DMS 273 treated with DMSO at 0.1 percent for 48 hours (cell line): ENCODE measurements at regions not wholly inside any gene's neighbourhood (a gene's known extent, or its start where the extent isn't known, plus 50 kb on each side); places are given as distances from the start of the nearest gene placed in this dataset.
"Not testable (repeated sequence)": the region's sequence is repeated elsewhere in the genome, so short reads cannot be mapped to it uniquely, and the experiment has no call there.

Experiments used
- DNase-seq: peaks from one replicate; lab custom pipeline; 2025; lab: John Stamatoyannopoulos, UW

DNA sequence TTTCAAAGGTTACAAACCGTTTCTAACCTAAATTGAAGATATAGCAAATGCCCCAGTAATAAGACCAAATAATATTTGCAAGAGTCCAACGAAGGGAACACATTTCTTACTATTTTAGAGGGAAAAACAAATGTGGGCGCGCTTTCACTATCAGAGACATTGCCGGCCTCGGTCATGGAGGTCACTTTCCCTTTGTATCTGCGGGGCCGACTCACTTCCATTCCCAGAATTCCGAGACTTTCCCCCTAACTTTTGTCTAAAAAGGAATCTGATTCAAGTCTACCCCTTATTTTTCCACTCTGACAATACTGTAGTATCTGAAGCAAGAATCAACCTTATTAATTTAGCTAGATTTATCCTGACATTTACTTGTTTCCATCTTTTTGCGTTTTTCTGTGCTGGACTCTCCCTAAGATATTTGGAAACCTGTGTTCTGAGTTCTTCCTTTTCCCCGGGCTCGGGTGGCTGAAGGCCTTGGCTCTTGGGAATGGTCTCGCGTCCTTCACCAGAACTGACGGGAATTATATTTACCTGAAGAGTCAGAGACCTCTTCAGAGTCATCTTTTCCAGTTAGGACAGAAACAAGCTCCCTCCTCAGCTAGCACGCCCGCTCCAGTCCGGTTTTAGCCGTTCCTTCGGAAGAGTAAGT, 71.8 kb upstream of the ZNF184 start:
- DNase-seq = no peak

DNA sequence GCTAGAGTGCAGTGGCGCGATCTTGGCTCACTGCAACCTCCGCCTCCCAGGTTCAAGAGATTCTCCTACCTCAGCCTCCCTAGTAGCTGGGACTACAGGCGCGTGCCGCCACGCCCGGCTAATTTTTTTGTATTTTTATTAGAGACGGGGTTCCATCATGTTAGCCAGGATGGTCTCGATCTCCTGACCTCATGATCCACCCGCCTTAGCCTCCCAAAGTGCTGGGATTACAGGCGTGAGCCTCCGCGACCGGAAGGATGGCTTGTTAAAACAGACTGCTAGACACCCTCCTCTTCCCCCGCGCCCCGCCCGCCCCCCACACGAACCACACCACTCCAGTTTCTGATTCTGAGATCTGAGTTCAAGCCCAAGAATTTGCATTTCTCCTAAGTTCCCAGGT, 71.2 kb upstream of the ZNF184 start:
- not testable (repeated sequence) for DNase-seq

DNA sequence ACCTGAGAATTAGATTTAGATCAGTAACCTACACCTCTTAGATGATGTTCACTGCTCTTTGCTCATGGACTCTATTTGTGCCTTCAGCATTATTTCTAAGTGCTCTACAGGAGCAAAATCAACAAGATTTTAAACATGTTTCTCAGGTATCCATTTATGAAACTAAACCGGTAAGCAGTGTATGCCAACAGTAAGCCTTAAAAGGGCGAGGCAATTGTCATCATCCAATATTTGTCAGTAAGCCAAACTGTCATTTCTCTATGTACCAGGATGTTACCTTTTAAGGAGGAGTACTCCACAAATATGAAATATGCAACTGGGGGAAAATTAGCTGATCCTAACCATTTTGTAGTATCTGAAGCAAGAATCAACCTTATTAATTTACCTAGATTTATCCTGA, 69.6 kb upstream of the ZNF184 start:
- no peak for DNase-seq

DNA sequence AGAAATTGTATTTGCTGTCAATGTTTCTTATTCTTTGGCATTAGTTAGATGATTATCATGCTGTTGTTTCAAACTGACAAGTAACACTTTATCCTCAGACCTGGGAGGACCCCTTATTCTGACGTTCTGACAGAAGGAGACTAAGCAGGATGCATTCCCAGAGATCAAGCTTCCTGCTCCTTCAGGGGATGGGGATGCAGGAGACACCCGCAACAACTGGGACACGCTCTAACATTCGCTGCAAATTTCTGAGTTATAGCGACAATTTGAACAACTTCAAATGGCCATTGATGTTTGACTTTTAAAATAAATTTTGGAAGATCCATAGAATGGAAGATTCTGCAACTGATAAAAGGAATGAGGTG, 69.0 kb upstream of the ZNF184 start:
- DNase-seq = no peak

DNA sequence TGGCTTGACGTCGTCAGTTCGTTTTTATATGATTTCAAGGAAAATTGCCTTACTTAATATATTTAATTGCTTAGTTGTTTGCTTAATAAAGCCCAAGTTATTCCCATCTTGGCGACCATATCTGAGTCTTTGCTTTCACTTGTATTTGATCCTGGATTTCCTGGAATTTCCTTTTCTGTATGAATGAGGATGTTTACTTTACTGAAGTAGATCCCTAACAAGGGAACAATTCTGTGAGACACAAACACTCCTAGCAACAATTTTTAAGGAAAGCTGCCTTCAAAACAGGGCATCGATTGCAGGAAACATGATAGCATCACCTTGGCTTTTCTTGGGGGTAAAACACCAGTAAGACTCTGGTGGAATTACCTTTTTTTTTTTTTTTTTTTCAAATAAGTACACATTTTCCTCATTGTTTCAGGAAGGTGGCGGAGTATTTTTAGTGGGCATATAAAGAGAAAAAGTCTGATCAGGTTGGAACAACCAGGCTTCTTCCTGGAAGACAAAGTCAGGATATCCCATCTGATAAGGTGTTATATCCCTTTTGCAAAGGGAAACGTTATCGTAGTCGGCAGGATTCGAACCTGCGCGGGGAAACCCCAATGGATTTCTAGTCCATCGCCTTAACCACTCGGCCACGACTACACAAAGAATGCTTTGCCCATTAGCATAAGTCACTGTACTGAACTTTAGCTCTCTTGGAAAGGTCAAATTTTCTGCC, 68.5 kb upstream of the ZNF184 start:
- peak; percentile 50 for DNase-seq

DNA sequence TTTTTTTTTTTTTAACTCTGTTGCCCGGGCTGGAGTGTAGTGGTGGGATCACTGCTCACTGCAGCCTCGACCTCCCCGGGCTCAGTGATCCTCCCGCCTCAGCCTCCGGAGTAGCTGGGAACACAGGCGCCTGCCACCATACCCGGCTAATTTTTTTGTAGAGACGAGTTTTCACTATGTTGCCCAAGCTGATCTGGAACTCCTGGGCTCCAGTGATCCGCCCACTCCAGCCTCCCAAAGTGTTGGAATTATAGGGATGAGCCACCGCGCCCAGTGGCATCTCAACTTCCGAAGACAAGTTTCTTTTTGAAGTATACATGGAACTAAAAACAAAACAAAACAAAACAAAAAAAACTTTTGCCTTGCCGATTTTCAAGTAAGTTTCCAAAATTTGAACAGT, 66.6 kb upstream of the ZNF184 start:
- no peak for DNase-seq

DNA sequence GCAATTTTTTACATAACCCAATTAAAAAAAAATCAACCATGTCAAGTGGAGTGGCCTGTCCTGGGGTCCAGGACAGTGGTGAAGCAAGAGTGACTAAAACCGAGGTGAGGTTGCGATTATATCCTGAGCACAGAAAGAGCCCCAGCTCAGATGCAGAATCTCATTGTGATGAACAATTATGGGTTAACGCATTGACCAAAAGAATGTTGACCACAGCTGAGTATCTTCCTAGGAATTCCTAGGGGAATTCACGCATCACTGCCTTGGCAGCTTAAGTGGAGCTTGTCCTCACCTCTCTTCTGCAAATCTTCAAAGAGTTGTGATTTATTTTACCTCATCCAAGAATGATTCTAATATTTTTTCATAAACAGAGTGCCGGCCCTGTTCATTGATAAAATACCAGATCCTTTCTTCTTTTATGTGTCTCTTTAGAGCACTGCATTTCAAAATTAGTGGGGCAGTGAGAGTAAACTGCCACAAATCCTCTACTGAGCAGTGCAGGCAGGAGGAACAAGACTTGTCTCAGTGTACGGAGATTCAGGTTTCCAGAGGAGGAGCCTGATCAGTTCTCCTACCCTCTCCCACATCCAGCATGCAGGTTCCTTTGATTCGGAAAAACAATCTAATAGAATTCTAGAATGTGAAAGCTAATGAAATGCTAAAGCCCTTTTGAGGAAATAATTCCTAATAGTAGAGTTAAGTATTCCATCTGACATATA, 60.1 kb upstream of the ZNF184 start:
- no peak for DNase-seq

DNA sequence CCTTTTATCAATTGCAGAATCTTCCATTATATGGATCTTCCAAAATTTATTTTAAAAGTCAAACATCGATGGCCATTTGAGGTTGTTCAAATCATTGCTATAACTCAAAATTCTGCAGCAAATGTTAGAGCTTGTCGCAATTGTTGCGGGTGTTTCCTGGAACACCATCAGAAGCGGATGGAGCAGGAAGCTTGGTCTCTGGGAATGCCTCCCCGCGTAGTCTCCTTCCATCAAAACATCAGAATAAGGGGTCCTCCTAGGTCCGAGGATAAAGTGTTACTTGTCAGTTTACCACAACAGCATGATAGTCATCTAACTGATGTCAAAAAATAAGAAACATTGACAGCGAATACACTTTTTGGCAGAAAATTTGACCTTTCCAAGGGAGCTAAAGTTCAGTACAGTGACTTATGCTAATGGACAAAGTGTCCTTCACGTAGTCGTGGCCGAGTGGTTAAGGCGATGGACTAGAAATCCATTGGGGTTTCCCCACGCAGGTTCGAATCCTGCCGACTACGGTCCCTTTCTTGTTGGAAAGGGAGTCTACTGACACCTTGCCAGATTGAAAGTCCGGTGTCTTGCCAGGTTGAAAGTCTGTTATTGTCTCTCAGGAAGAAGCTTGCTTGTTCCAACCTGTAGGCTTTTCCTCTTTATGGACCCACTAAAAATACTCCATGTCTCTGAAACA, 59.0 kb upstream of the ZNF184 start:
- peak; percentile 33 for DNase-seq

DNA sequence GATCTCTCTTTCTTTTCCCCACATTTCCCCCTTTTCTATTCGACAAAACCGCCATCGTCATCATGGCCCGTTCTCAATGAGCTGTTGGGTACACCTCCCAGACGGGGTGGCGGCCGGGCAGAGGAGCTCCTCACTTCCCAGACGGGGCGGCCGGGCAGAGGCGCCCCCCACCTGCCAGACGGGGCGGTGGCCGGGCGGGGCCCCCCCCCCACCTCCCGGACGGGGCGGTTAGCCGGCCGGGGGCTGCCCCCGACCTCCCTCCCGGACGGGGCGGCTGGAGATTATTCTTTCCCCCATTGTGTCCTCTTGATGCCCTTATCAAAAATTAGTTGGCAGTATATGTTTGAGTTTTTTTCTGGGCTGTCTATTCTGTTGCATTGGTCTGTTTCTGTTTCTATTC, 56.9 kb upstream of the ZNF184 start:
- DNase-seq = not testable (repeated sequence)

DNA sequence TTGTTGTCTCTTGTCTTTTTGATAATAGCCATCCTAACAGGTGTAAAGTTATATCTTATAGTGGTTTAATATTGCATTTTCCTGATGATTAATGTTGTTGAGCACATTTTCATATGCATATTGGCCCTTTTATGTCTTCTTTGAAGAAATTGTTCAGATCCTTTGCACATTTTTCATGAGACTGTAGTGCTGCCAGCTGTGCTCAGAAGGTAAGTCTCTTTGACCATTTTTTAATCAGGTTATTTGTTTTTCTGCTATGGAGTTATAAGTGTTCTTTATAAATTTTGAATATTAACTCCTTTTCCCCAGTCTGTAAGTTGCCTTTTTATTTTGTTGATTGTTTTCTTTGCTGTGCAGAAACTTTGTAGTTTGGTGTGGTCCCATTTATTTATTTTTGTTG, 55.8 kb upstream of the ZNF184 start:
- DNase-seq = no peak
